Suprapubic skin (tissue), 2 donors: ENCODE measurements at regions not wholly inside any gene's neighbourhood (a gene's known extent, or its start where the extent isn't known, plus 50 kb on each side); places are given as distances from the start of the nearest gene placed in this dataset.

ENCODE experiments used
- EP300 ChIP-seq: sonication (generic); formaldehyde crosslinking; IDR thresholded peaks from one replicate; pipeline ENCODE4 v1.6.1; 2017; ENCODE audit warnings: antibody characterized with exemption
- POLR2A ChIP-seq, 2 donors: fragments of 450-650 bp; IDR thresholded peaks; one replicate each; pipeline ENCODE4 v1.6.1; 2017; ENCODE audit warnings: antibody characterized with exemption in 2 of 2, mild to moderate bottlenecking in 2 of 2, moderate library complexity in 2 of 2

DNA sequence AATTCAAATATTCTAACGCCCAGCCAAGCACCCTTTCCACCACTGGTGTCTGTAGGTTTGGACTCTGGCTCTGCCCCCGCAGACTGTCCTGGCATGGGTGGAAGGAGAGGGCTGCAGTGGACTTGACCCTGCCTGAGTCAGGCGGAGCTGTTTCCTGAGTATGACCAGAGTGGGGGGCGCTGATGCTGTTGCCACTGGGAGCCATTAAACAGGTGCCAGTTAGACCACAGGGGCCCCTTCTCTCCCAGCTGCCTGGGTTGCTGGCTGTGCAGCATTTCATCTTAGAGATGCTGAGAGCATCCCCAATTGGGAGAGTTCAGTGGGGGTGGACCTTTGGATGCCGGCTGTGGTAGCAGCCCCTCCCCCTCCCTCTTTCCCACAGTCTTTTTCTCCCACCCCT, 539.5 kb downstream of the MATN1 start:
- TF ChIP-seq EP300 (no peak), POLR2A (IDR thresholded peaks at IDR 0.05) (no peak)
